ENCODE measurements at regions not wholly inside any gene's neighbourhood (a gene's known extent, or its start where the extent isn't known, plus 50 kb on each side); places are given as distances from the start of the nearest gene placed in this dataset.

DNA sequence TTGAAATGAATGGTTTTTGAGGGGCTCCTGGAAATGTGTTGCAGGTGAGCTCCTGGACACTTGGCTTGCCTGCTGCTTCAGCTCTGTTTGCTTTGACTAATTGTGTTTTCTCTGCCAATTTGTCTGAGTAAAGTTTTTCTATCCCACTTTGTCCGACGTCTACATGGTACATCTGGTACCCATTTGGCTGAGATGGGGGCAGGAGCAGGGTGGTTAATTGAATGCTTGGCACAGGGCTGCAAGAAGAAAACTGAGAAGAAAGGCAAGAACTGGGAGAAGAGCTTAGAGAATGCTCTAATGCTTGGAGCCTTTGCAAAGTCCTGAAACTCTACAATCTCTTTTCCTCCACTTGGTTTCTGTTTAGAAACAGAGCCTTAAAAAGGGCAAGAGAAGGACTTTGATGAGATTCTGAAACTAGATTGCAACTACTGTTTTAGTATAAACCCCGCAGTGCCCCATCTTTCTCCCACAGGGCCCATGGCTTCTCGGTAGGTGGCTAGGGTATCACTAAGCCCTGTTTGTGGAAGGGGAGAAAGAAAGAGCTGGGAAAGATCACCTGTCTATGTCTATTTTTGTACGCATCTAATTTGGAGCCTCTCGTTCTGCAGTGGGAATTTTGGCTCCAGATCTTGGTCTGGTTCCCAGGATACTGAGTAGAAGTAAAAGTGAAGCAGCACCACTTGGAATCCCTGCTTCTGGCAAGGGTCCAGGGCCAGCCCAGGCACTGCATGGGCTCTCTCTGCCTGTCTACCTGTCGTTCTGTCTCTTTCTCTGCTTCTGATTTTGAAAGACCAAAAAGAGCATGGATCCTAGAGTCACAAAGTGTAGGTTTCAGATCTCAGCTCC lies 214.4 kb downstream of the SEMA6A start:
- TF ChIP-seq, protein P1, sequence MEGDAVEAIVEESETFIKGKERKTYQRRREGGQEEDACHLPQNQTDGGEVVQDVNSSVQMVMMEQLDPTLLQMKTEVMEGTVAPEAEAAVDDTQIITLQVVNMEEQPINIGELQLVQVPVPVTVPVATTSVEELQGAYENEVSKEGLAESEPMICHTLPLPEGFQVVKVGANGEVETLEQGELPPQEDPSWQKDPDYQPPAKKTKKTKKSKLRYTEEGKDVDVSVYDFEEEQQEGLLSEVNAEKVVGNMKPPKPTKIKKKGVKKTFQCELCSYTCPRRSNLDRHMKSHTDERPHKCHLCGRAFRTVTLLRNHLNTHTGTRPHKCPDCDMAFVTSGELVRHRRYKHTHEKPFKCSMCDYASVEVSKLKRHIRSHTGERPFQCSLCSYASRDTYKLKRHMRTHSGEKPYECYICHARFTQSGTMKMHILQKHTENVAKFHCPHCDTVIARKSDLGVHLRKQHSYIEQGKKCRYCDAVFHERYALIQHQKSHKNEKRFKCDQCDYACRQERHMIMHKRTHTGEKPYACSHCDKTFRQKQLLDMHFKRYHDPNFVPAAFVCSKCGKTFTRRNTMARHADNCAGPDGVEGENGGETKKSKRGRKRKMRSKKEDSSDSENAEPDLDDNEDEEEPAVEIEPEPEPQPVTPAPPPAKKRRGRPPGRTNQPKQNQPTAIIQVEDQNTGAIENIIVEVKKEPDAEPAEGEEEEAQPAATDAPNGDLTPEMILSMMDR (IDR thresholded peaks at IDR 0.05; ENCODE audit: poor library complexity): no peak
- TF ChIP-seq EZH2phosphoT487 (IDR thresholded peaks at IDR 0.05; ENCODE audit: low read depth, severe bottlenecking, unreplicated experiment) (no peak), EZH2 (IDR thresholded peaks at IDR 0.05; ENCODE audit: borderline replicate concordance) (no peak)
